OCI-LY7 (cell line): ENCODE measurements at regions not wholly inside any gene's neighbourhood (a gene's known extent, or its start where the extent isn't known, plus 50 kb on each side); places are given as distances from the start of the nearest gene placed in this dataset.

Experiments used
- BruUV-seq: library from RNA; stranded (reverse); fragments of 400-500 nt; replicated peaks from 2 replicates; lab custom pipeline; 2021; lab: Mats Ljungman, UMichigan
- CTCF ChIA-PET: fragments of 300-600 bp; sonication (Branson Sonifier 250); formaldehyde crosslinking; loops from one replicate; lab custom pipeline; 2022; ENCODE audit warnings: antibody characterized with exemption; ENCODE audit not compliant: unreplicated experiment; lab: Charles Lee
- POLR2A ChIA-PET: fragments of 300-600 bp; sonication (Branson Sonifier 250); formaldehyde crosslinking; loops from one replicate; lab custom pipeline; 2022; ENCODE audit warnings: antibody characterized with exemption; lab: Charles Lee
- DNase-seq: peaks from one replicate; pipeline ENCODE4 v3.0.0-alpha.2; 2015; ENCODE audit warnings: low spot score
- H2AFZ ChIP-seq: fragments of 200-600 bp; sonication (generic), shearing (Covaris generic); 2 replicates; pipeline ENCODE4 v1.6.1; 2014; ENCODE audit warnings: mild to moderate bottlenecking, antibody characterized with exemption, low read length, moderate library complexity
- H3K27ac ChIP-seq: fragments of 200-600 bp; sonication (generic); 2 replicates; pipeline ENCODE4 v1.5.1; 2014; ENCODE audit warnings: mixed run types, low read depth, mild to moderate bottlenecking, moderate library complexity, low read length, inconsistent platforms; ENCODE audit not compliant: poor library complexity, severe bottlenecking
- H3K36me3 ChIP-seq: fragments of 200-600 bp; sonication (generic); 2 replicates; pipeline ENCODE4 v1.6.1; 2014; ENCODE audit warnings: mild to moderate bottlenecking, antibody characterized with exemption, low read length, moderate library complexity, mixed read lengths; ENCODE audit not compliant: insufficient read depth
- H3K4me1 ChIP-seq: fragments of 200-600 bp; sonication (generic); 2 replicates; pipeline ENCODE4 v1.5.1; 2014; ENCODE audit warnings: mild to moderate bottlenecking, low read length; ENCODE audit not compliant: insufficient read depth, poor library complexity, severe bottlenecking
- H3K4me2 ChIP-seq: fragments of 200-600 bp; sonication (generic); 2 replicates; pipeline ENCODE4 v1.6.1; 2014; ENCODE audit warnings: mild to moderate bottlenecking, low read length
- H3K4me3 ChIP-seq: fragments of 200-600 bp; sonication (generic); 2 replicates; pipeline ENCODE4 v1.5.1; 2014; ENCODE audit warnings: mild to moderate bottlenecking, low read depth, low read length; ENCODE audit not compliant: poor library complexity, severe bottlenecking
- H3K79me2 ChIP-seq: fragments of 200-600 bp; sonication (generic); 2 replicates; pipeline ENCODE4 v1.6.1; 2016; ENCODE audit warnings: low read depth, mild to moderate bottlenecking, low read length, moderate library complexity, mixed read lengths; ENCODE audit not compliant: insufficient read depth
- H3K9me2 ChIP-seq: fragments of 200-600 bp; sonication (generic); 2 replicates; pipeline ENCODE4 v1.6.1; 2016; ENCODE audit warnings: mild to moderate bottlenecking, low read length, mixed read lengths; ENCODE audit not compliant: insufficient read depth
- H3K9me3 ChIP-seq: fragments of 200-600 bp; sonication (generic); 2 replicates; pipeline ENCODE4 v1.6.1; 2014; ENCODE audit warnings: mild to moderate bottlenecking, mixed run types, low read length, mixed read lengths
- H4K20me1 ChIP-seq: fragments of 200-600 bp; sonication (generic); 2 replicates; pipeline ENCODE4 v1.6.1; 2014; ENCODE audit warnings: mild to moderate bottlenecking, antibody characterized with exemption, low read length, moderate library complexity, mixed read lengths; ENCODE audit not compliant: insufficient read depth
- CTCF ChIP-seq: fragments of 200-600 bp; sonication (generic); conservative IDR thresholded peaks from 2 replicates; pipeline ENCODE4 v1.5.1; 2014; ENCODE audit warnings: mild to moderate bottlenecking, antibody characterized with exemption, low read length, moderate library complexity, mixed read lengths
- EZH2phosphoT487 ChIP-seq: fragments of 200-600 bp; sonication (generic); IDR thresholded peaks from 2 replicates; pipeline ENCODE4 v1.6.1; 2018; ENCODE audit warnings: low read depth, borderline replicate concordance, mild to moderate bottlenecking, mixed run types, antibody characterized with exemption, low read length, moderate library complexity, mixed read lengths
- intact Hi-C: fragments of 100-400 bp; cut with micrococcal nuclease; formaldehyde crosslinking; loops from one replicate; pipeline ENCODE4 v1.10.0; 2022; ENCODE audit not compliant: unreplicated experiment

GRCh38 chr10:47178537-47179290, 121.3 kb upstream of the GDF10 start:
- Histone ChIP-seq H3K27ac (no peak overlapping the region), H3K4me2 (no peak overlapping the region), H3K36me3 (no peaks in the 10 kb centered on the region), H3K4me1 (no peaks in the 10 kb centered on the region), H3K9me3 (no peaks in the 10 kb centered on the region), H4K20me1 (no peaks in the 10 kb centered on the region), H3K79me2 (no peaks in the 10 kb centered on the region), H3K4me3 (no peak overlapping the region), H2AFZ (no peak overlapping the region), H3K9me2 (no peaks in the 10 kb centered on the region)
- POLR2A ChIA-PET: no interaction called here
- CTCF ChIA-PET: no interaction called here
- no peak for DNase-seq
- TF ChIP-seq CTCF: no peak
- no peak for TF ChIP-seq EZH2phosphoT487
- intact Hi-C loops: no loop called here
- no TSS peak for BruUV-seq

- CTCF ChIA-PET: no interaction called here
- no peaks in the 10 kb centered on the region for H3K4me1 ChIP-seq
- no peak for TF ChIP-seq EZH2phosphoT487
- TF ChIP-seq CTCF: no peak
- H3K4me2 ChIP-seq: no peak overlapping the region
- H3K79me2 ChIP-seq: no peaks in the 10 kb centered on the region
- no peaks in the 10 kb centered on the region for H4K20me1 ChIP-seq
- no peaks in the 10 kb centered on the region for H3K9me2 ChIP-seq
- no peak for DNase-seq
- H3K27ac ChIP-seq: no peak overlapping the region
- H2AFZ ChIP-seq: no peak overlapping the region
- POLR2A ChIA-PET: no interaction called here
- BruUV-seq: no TSS peak
- H3K4me3 ChIP-seq: no peak overlapping the region
- H3K9me3 ChIP-seq: no peaks in the 10 kb centered on the region
- H3K36me3 ChIP-seq: no peaks in the 10 kb centered on the region
- intact Hi-C loops: no loop called here
Measured at GRCh38 chr10:47179291-47179647, 120.7 kb upstream of the GDF10 start.

GRCh38 chr10:47181052-47181849, 118.7 kb upstream of the GDF10 start:
- Histone ChIP-seq H3K27ac (no peak overlapping the region), H3K9me3 (no peaks in the 10 kb centered on the region), H3K4me1 (no peaks in the 10 kb centered on the region), H3K4me2 (no peak overlapping the region), H3K4me3 (no peak overlapping the region), H3K9me2 (no peaks in the 10 kb centered on the region), H3K79me2 (no peaks in the 10 kb centered on the region), H2AFZ (no peak overlapping the region), H4K20me1 (no peaks in the 10 kb centered on the region), H3K36me3 (no peaks in the 10 kb centered on the region)
- POLR2A ChIA-PET: no interaction called here
- CTCF ChIA-PET: no interaction called here
- no peak for TF ChIP-seq EZH2phosphoT487
- no peak for TF ChIP-seq CTCF
- no peak for DNase-seq
- no TSS peak for BruUV-seq
- intact Hi-C loops: no loop called here
